NCI-H146 (cell line): ENCODE measurements at regions not wholly inside any gene's neighbourhood (a gene's known extent, or its start where the extent isn't known, plus 50 kb on each side); places are given as distances from the start of the nearest gene placed in this dataset.
A peak's percentile ranks its signal among the peaks of the same experiment; 100 is the strongest.

Experiments used
- DNase-seq: peaks from one replicate; lab custom pipeline; 2025; lab: John Stamatoyannopoulos, UW

DNA sequence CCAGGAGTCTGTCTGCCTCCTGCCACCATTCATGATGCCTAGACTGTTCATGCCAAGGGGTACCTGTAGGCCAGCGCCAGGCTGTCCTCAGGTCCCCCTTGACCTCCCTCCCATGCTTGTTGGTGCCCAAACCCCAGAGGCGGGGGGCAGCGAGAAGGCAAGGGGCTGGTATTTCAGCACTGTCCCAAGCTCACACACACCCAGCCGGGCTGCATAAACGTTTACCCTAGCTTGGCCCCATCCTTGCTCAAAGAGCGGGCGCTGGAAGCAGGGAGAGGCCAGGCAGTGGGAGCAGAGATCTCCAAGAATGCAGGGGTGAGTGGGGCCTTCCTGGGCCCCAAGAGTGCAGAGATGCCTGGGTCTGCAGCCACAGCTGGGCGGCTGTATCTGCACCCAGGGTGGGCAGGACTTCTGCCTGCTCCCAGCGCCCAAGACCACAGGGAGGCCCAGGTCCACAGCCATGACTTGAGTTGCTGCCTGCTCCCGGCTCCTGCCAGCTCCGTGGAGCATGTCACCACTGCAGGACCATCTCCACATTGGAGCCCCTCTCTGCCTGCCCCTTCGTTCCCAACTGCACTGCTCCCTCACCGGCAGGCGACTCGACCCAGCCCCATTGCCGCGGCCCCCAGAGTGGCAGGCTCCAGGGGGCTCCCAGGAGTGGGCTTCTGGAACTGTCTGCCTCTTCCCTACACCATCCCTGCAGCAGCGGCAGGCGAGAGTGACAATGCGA, 616.6 kb downstream of the METTL4 start:
- DNase-seq: no peak

DNA sequence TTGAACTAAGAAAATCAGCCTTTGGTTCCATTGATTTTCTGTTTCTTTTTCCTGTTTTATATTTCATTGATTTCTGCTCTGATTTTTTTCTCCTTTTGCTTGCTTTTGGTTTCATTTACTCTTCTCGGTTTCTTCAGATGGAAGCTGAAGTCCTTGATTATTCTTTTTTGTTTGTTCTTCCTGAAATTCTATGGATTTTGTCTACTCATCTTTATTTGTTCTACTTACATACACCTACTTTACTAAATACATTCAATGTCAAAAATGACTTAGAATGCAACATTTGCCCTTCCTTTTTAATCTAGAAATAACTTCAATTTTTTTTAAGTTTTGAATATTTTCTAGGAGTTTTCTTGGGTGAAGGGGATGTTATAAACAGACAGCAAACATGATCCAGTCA, 612.5 kb downstream of the METTL4 start:
- no peak for DNase-seq

DNA sequence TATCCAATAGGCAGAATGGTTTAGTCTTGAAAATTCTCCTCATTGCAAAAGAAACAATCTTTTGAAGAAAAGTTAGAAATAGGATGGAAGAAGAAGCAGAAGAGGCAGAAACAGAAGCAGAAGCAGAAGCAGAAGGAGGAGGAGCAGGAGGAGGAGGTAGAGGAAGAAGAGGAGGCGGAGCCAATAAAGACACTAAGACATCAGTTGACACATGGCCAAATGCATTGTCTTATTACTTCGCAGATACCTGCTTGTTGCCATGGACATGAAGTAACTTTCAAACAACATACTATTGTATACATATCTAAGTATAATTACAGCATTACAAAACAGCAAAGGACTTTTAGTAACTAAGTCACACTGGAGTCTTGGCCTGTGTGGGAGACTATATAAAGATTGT, 606.3 kb downstream of the METTL4 start:
- DNase-seq: no peak

DNA sequence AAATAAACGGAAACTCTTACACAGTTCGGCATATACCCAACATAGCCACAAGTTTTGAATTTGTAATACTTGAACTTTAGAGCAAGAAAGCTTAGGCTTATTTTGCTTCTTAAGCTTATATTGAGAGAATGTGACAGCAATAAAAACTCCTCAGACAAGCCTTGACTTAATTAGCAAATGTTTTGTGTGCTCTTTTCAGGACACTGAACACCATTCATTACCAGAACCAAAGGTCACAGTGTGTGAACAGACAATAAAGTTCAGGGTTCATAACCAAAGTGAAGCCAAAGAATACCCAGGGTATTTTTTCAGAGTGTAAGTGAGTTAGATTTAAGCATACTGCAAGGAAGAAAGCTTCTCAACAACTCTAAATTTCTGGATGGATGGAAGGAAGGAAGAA, 605.8 kb downstream of the METTL4 start:
- DNase-seq: no peak

DNA sequence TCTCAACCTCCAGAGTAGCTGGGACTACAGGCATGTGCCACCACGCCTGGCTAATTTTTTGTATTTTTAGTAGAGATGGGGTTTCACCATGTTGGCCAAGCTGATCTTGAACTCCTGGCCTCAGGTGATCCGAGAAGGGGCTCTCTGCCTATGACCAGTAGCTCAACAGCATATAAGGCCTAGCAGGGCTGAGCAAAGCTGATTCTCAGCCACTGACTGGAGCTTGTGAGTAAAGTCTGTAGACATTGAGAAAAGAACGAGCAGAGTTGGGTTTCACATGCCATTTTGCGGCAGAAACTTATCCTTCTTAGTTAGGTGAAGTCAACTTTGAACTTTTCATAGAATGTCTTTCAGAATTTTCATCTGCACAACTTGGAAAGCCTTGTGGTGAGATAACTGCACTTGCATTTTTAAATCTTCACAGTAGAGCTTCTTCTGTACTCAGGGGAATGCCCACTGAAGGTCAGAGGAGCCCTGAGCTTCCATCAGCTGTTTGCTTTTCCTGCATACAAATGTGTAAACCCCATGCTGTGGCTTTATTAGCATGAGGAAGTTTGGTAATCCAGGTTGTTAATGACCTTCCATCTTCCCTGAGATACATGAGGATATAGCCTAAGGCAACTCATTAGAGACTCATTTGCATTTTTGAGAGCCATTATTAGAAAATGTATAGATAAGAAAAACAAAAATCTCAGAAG, 602.4 kb downstream of the METTL4 start:
- peak; percentile 60 for DNase-seq

DNA sequence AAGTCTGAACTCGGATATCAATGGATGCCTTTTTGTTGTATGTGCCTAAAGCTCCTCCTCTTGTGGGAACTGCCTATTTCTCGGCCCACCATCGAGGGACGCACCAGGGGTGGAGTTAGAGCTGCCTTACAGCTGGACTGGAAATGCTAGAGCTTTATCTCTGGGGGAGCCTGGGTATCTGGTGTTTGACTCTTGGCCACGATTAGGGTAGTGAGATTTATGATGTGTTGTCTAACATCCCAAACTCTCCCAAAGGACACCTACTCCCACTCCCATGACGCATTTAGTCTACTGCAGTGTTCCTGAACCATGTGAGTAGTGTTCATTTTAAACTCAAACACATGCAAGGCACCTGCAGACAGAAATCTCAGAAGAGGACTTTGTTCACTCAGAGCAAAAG, 594.8 kb downstream of the METTL4 start:
- no peak for DNase-seq

DNA sequence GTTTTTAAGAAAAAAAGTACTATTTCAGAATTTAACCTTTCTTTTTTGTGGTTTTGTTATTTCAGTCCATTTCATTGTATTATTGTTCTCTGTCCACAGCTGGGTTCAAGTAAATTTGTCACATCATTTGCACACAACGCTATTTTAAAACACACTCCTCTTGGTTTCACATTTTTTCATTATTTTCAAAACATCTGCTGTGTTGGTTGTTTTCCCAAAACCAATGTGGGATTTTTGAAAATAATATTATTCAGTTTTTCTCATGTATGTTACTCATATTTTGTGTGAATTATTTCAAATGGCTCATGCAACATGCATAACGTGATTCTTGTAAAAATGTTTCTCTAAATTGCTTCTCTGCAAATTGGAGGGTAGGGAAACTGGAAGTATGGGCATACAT, 589.2 kb downstream of the METTL4 start:
- no peak for DNase-seq

DNA sequence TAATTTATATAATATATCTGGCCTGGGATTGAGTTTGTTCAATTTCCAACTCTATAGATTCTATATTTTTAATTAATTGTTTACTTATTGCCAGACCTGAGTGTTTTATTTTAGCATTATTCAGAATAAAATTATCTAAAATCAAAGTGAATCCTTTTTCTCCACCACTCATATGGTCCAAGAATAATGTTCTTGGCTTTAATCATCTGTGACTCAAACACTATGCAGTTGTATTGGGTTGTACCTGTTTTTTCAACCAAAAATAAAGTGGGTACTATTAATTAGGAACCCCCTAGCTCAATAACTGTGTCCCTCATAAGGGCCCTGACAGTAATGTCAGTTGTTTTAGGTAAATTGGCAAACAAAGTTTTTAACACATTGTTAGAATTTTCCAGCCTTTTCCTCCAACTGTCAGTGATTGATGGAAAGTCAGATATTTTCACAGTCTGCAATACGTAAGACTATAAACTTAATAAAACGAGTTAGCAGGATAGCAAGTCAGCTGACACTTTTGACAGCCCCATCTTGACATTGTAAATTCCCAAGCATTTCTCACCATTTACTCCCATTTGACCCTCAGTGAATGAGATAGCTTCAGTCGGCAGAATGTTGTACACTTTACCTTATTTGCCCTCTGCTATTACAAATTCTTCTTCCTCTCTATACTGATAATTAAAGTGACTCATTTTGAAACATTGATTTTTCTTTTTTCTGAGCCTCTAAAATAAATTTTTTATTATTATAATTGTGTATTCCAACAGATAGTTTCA, 587.4 kb downstream of the METTL4 start:
- DNase-seq: no peak

DNA sequence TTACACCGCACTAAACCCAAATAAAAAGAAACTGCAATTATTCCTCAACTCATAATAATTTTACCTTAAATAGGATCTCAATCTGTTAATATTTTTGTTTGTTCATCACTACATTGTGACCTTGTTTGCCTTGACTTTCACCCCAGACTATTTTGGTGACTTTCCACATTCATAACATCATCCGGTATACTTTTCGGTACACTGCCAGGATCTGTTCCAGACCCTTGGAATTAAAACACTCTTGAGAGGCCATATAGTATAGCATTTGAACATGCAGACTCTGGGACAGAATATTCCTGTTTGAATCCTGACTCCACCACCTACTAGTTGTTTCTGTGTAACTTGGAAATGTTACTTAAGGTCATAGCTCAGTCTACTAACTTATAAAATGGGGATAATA, 577.4 kb downstream of the METTL4 start:
- no peak for DNase-seq

DNA sequence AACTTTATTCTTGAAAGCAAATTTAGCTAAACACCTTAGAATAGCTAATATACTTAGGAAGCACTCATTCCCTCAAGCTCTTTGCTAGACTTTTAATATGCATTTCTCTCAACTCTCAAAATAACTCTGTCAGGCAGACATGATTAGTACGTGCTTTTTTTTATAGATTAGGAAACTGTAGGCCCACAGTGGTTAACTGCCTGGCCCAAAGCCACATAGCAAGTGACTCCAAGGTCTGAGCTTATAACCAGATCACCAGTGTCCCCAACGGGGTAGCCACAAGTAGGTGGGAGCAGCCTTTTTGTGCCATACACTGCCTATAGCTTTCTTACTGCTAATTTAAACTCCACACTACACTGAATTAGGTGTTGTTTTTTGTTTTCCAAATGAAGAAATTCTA, 576.8 kb downstream of the METTL4 start:
- DNase-seq: no peak

DNA sequence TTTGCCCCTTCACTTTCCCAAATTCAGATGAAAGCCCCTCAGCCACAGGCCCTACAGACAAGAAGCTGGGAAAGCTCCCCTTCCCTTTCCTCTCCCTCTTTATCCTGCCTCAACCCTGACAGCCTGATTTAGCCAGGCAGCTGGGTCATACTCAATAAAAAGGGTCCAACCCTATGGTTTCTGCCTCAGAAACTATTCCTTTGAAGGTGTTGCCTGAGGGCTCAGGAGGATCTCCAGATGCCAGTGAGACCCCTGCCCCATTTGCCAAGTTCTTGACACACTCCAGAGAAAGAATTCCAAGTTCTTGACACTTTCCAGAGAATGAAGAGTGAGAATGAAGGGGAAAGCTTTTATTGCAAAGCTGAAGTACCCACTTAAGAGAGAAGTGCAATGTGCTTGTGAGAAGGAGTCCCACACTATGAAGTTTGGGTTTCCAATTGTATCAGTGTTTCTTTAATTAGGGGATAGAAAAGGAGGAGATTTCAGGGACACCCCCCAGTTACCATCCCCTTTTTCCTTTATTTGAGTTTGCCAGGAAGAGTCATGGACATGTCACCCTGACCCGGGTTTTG, 576.2 kb downstream of the METTL4 start:
- DNase-seq: no peak

DNA sequence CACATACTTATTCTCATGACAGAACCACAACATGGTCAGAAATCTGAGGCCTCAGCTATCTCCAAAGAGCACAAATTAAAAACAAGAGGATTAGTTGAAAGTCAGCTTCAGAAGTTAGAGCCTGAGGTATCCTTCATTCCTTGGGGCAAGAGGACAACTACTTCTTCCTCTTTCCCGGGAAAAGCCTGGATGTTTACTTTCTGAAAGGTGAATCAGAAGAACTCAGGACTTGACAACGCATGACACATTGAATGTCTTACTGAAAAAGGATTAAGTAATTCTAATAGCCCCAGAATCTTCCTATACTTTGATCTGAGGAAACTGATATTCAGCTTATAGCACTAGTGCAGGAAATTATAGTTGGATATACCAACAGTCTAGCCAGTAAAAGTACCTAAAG, 573.2 kb downstream of the METTL4 start:
- DNase-seq: no peak

DNA sequence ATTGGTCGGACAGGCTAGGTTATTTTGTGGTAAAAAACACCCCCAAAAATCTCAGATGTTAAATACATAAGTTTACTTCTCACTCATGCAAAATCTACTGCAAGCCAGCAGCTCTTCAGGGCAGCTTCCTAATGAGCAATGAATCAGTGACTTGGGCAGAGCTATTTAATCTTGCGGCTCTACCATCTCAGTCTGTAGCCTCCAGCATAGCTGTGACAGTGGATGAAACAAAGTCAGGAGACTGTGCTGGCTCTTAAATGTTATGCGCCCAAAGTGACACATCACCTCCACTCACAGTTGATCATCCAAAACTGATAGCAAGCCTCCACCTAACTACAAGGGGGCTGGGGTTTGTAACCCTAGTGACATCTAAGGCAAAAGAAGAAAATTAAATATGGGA, 571.9 kb downstream of the METTL4 start:
- no peak for DNase-seq

DNA sequence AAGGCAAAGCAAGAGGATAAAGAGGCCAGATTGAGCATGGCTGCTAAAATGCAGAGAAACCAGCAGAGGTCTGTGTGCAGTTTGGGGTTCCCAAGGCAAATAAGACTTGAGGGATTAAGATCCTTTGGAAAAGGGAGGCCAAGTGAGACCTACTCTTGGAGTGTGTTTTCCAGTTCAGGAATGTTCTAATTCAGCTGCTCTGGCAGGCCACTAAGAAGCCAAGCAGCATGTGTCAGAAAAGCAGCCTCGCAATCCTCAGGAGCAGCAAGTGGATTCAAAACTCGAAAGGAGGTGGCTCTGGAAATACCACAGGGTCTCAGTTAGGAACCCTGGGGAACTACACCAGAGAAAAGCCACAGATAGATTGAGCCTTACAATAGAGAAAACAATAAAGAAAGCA, 569.2 kb downstream of the METTL4 start:
- no peak for DNase-seq

DNA sequence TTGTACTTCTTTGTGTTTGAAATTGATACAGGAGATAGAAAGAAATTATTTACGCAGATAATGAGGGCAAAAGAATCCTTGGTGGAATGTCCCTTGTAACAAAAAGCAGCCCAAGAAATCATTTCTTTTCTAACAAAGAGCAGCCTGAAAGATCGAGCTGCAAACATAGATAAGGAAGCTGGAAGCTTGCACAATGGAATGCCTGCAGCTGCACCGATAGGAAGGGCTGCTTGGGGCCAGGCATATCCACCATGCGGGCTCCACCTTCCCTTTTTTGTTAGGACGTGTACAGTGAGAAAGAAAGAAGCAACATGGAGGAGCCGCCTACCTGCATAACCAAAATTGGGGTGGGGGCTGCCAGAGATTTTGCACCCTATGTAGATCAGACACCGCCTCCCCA, 568.7 kb downstream of the METTL4 start:
- DNase-seq: no peak

DNA sequence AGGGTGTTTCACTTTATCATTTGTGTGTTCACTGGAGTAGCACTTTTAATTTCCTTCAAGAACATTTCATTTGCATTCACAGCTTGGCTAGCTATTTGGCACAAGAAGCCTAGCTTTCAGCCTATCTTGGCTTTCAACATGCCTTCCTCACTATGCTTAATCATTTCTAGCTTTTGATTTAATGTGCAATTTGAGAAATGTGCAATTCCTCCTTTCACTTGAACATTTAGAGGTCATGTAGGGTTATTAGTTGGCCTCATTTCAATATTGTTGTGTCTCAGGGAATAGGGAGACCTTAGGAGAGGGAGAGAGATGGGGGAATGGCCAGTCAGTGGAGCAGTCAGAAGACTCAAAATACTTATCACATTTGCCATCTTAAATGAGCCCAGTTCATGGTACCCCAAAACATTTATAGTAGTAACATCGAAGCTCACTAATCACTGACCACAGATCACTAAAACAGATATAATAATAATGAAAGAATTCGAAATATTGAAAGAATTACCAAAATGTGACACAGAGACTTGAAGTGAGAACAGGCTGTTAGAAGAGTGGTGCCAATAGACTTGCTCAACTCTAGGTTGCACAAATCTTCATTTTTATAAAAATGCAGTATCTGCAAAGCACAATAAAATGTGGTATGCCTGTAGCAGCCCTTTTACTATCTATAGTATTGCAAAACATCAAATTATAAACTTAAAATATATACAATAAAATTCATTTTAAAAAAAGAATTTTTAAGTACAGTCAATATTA, 561.2 kb downstream of the METTL4 start:
- DNase-seq: no peak

DNA sequence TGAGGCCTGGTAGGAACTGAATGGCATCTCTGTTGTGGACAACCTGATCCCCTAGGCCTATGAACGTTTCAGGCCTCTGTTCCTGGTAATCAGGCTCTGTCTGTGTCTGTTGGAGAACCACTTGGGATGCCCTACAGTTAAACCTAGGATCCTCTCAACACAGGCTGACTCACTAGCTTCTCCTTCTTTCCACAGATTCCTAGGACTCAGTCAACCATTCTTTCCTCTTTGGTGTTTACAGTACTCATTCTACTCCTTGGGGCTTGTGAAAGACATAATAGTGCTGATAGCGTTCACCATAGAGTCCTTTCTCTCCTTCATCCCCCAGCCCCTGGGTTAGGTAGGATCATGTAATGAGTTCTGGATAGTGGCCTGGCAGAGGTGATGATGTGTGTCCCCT, 544.3 kb downstream of the METTL4 start:
- DNase-seq: no peak

DNA sequence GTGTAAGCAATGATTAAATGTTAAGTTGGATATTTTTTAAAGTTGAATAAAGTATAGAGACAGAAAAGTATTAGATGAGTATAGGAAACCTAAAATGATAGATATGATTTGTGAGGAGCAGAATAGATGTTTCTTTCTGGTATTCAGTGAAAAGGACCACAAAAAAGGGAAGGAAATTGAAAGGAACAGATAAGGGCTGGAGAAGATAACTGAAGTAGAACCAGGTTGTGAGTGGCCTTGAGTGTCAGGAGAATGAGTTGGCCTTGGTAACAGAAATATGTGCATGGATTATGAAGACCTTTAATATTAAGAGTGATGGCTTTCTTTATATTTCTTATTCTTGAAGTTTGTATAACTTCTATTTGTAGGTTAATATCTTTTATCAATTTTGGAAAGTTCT, 543.5 kb downstream of the METTL4 start:
- no peak for DNase-seq

DNA sequence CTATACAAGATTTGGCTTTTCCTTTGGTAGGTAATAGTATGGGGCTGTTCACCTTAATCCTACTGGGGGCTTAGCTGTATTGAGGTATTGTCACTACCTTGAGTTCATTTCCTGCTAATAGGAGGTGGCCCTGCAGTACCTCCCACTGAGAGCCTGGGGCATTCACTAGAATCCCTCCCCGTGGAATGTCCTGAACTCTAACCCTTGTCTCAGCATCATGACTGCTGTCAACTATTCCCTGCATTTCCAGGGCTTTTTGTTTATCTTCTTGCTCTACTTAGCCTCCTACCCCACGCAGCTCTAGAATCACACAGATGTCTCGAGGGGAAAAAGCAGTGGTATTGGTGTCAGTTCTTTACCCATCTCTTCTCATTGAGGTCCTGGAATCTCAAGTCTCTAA, 542.3 kb downstream of the METTL4 start:
- no peak for DNase-seq

DNA sequence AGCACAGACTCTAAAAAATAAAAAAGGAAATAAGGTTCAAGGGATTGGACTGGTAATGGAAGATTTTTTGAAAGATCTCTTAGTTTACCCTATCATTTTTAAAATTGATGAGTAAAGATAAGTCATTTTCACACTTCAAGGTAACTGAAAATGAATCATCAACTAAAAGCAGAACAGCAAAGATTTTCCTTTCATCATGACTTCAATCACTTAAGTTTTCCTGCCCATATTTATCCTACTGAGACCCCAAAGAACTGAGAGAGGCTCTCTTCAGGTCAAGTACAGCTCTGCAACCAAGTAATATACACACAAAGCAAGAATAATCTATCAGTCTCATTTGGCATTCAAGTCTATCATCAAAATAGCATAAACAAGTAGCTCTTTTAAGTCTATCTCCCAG, 540.7 kb downstream of the METTL4 start:
- DNase-seq: no peak

DNA sequence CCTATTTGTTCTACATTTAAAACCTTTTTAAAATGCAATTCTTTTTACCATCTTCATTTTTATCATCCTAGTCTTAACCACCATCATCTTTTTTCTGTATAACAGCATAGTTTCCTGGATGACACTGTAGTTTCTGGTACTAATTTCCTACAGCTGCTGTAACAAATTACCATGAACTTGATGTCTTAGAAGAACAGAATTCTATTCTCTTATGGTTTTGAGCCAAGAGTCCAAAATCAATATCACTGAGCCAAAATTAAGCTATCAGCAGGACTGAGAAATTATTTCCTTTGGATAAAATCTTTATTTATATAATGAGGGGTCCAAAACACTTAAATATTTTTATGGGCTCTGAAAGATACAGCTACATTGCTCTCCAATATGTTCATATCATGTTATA, 539.3 kb downstream of the METTL4 start:
- DNase-seq: no peak

DNA sequence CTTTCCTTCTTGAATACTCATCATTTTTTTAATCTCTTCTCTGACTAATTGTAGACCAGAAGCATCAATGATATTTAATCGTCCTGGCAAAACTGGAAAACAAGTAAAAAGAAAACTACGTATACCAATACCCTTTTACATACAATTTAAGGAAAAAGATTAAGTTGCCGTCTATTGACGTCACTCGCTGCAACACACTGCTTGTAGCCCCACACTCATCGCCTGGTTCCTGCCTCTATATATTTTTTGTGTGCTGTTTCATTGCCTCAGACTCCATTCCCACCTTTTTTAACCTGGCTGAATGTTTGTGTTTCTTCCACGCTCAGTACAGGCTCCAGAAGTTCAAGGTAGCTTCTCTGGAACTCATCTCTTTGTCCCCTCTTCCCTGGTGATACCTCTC, 536.2 kb downstream of the METTL4 start:
- no peak for DNase-seq
